Neural cell (in vitro differentiated cells): ENCODE measurements at regions not wholly inside any gene's neighbourhood (a gene's known extent, or its start where the extent isn't known, plus 50 kb on each side); places are given as distances from the start of the nearest gene placed in this dataset.

Experiments used
- CTCF ChIP-seq: fragments of 450-650 bp; IDR thresholded peaks from 2 replicates; pipeline ENCODE4 v1.5.1; 2014; ENCODE audit warnings: antibody characterized with exemption, mild to moderate bottlenecking, moderate library complexity; ENCODE audit not compliant: poor library complexity, severe bottlenecking
- EP300 ChIP-seq: fragments of 450-650 bp; conservative IDR thresholded peaks from 2 replicates; pipeline ENCODE4 v1.6.1; 2014; ENCODE audit warnings: antibody characterized with exemption, mild to moderate bottlenecking, moderate library complexity; ENCODE audit not compliant: poor library complexity, severe bottlenecking
- EZH2 ChIP-seq: fragments of 200-600, 300-800 bp; shearing (Covaris generic), sonication (generic); IDR thresholded peaks from 2 replicates; pipeline ENCODE4 v1.6.1; 2014; ENCODE audit warnings: antibody characterized with exemption, low read length, borderline replicate concordance, mild to moderate bottlenecking; ENCODE audit not compliant: insufficient read depth, poor library complexity, severe bottlenecking
- POLR2AphosphoS5 ChIP-seq: IDR thresholded peaks from 2 replicates; pipeline ENCODE4 v1.6.1; 2012
- REST ChIP-seq: IDR thresholded peaks from 2 replicates; pipeline ENCODE4 v1.6.1; 2012; ENCODE audit warnings: borderline replicate concordance
- SMC3 ChIP-seq: fragments of 450-650 bp; conservative IDR thresholded peaks from 2 replicates; pipeline ENCODE4 v1.6.1; 2014; ENCODE audit warnings: antibody characterized with exemption, mild to moderate bottlenecking, moderate library complexity; ENCODE audit not compliant: poor library complexity
- TAF1 ChIP-seq: IDR thresholded peaks from 2 replicates; pipeline ENCODE4 v1.6.1; 2012; ENCODE audit warnings: low read depth

- TF ChIP-seq POLR2AphosphoS5 (no peak), TAF1 (no peak), EZH2 (no peak), EP300 (no peak), CTCF (no peak), REST (no peak), SMC3 (no peak)
Measured at GRCh38 chr4:30957706-30958105, 237.5 kb downstream of the PCDH7 start.
